GM12891 (cell line): ENCODE measurements at regions not wholly inside any gene's neighbourhood (a gene's known extent, or its start where the extent isn't known, plus 50 kb on each side); places are given as distances from the start of the nearest gene placed in this dataset.

ENCODE experiments used
- POLR2A ChIP-seq: IDR thresholded peaks from 2 replicates; pipeline ENCODE4 v1.6.1; 2011; ENCODE audit warnings: low read depth, low read length, control low read depth
- POLR2AphosphoS5 ChIP-seq: IDR thresholded peaks from 2 replicates; pipeline ENCODE4 v1.6.1; 2011; ENCODE audit warnings: low read depth, low read length, control low read depth
- POU2F2 ChIP-seq: IDR thresholded peaks from 2 replicates; pipeline ENCODE4 v1.6.1; 2011; ENCODE audit warnings: low read depth, mild to moderate bottlenecking, control low read depth, low read length, moderate library complexity
- SPI1 ChIP-seq: IDR thresholded peaks from 2 replicates; pipeline ENCODE4 v1.6.1; 2011; ENCODE audit warnings: low read depth, low read length, control low read depth
- TAF1 ChIP-seq: IDR thresholded peaks from 2 replicates; pipeline ENCODE4 v1.6.1; 2011; ENCODE audit warnings: low read depth, low read length, control low read depth

DNA sequence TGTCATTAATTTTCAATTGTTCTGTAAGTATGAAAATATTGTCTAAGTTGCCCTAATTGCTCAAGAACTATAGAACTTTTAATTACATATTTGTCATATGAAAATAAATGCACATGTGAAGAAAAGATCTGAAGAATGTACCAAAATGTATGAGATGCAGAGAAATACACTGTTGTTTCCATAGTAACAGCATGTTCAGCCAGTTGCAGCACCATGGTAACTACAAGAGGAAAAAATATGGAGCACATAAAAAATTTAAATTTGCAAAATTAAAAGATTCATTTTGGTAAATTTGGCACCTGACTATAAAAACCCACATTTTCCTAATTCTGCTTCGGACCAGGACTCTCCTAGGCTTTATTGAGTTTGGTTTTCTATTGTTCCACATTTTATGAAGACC, 1170.0 kb upstream of the MIR17HG start:
- TF ChIP-seq POLR2A: no peak
- no peak for TF ChIP-seq POLR2AphosphoS5
- TF ChIP-seq POU2F2: no peak
- no peak for TF ChIP-seq TAF1
- TF ChIP-seq SPI1: no peak
